ENCODE measurements at regions not wholly inside any gene's neighbourhood (a gene's known extent, or its start where the extent isn't known, plus 50 kb on each side); places are given as distances from the start of the nearest gene placed in this dataset.

- no peak for TF ChIP-seq CTCF (IDR thresholded peaks at IDR 0.05; ENCODE audit: control insufficient read depth, extremely low read depth, insufficient read depth)
- H3K4me3 ChIP-seq (ENCODE audit: low read depth, low read length), result no peak overlapping the region
- no peak for DNase-seq (ENCODE audit: low read depth)
Measured at GRCh38 chr2:18896125-18896764, 306.9 kb upstream of the NT5C1B start.

GRCh38 chr2:18891600-18892345 is 302.4 kb upstream of the NT5C1B start:
- no peak for DNase-seq (ENCODE audit: low read depth)

GRCh38 chr2:18889565-18890332 is 300.4 kb upstream of the NT5C1B start:
- no peak for DNase-seq (ENCODE audit: low read depth)
- no peak for TF ChIP-seq CTCF (IDR thresholded peaks at IDR 0.05; ENCODE audit: control insufficient read depth, extremely low read depth, insufficient read depth)
- H3K4me3 ChIP-seq (ENCODE audit: low read depth, low read length), result no peak overlapping the region

More at GRCh38 chr2:18891600-18892345, 302.4 kb upstream of the NT5C1B start:
- H3K4me3 ChIP-seq (ENCODE audit: low read depth, low read length), result no peak overlapping the region
- no peak for TF ChIP-seq CTCF (IDR thresholded peaks at IDR 0.05; ENCODE audit: control insufficient read depth, extremely low read depth, insufficient read depth)

- TF ChIP-seq CTCF (IDR thresholded peaks at IDR 0.05; ENCODE audit: control insufficient read depth, extremely low read depth, insufficient read depth), result no peak
- no peak overlapping the region for H3K4me3 ChIP-seq (ENCODE audit: low read depth, low read length)
- DNase-seq (ENCODE audit: low read depth), result no peak
Measured at GRCh38 chr2:18885457-18885856, 296.1 kb upstream of the NT5C1B start.

- H3K4me3 ChIP-seq (ENCODE audit: low read depth, low read length), result no peak overlapping the region
- peak; percentile 25; the same call in 1 of the 2 replicates for TF ChIP-seq CTCF (IDR thresholded peaks at IDR 0.05; ENCODE audit: control insufficient read depth, extremely low read depth, insufficient read depth)
- peak; percentile 53 for DNase-seq (ENCODE audit: low read depth)
Measured at GRCh38 chr2:18883616-18884456, 294.5 kb upstream of the NT5C1B start.

GRCh38 chr2:18871430-18871829 is 282.1 kb upstream of the NT5C1B start:
- H3K4me3 ChIP-seq (ENCODE audit: low read depth, low read length), result no peak overlapping the region
- DNase-seq (ENCODE audit: low read depth), result no peak

More at GRCh38 chr2:18871430-18871829, 282.1 kb upstream of the NT5C1B start:
- no peak for TF ChIP-seq CTCF (IDR thresholded peaks at IDR 0.05; ENCODE audit: control insufficient read depth, extremely low read depth, insufficient read depth)
